NCI-H2227 (cell line): ENCODE measurements at regions not wholly inside any gene's neighbourhood (a gene's known extent, or its start where the extent isn't known, plus 50 kb on each side); places are given as distances from the start of the nearest gene placed in this dataset.

Experiments
- DNase-seq: peaks from one replicate; lab custom pipeline; 2025; ENCODE audit not compliant: unreplicated experiment; lab: John Stamatoyannopoulos, UW

DNA sequence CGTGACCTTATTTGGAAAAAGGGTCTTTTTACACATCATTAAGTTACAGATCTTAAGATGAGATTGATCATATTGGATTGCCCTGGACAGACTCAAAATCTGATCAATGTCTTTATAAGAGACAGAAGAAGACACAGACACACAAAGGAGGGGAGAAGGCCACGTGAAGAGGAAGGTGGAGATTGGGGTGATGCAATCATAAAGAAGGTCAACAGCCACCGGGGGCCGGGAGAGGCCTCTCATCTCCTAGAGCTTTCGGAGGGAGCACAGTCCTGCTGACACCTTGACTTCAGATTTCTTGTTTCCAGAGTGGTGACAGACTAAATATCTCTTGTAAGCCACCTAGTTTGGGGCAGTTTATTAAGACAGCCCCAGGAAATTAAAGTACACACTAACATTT lies 204.6 kb upstream of the CSF3R start:
- no peak for DNase-seq

DNA sequence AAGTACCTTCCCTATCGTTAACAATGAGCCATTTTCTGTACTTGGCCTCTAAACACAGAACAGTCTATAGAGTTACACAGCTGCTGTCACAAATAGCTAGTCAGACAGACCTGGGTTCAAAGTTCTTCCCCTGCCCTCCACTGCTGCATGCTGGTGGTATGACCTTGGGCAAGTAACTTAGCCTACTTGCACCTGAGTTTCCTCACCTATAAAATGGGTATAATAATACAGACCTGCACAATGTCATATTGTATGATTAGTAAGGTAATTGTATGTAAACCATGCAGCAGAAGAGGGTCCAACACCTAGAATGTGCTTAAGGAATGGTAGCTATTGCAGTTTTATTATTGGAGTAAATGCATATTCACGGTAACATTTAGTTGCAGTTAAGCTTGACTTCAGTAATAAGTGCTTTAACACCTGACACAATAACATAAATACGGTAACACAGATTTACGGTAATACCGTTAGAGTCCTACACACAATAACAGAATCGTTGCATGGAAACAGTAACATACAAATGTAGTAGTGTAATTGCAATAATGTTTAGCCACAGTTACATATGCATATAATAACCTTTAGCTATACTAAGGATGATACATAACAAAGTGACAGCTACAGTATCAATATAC lies 193.3 kb upstream of the CSF3R start:
- DNase-seq, result no peak

DNA sequence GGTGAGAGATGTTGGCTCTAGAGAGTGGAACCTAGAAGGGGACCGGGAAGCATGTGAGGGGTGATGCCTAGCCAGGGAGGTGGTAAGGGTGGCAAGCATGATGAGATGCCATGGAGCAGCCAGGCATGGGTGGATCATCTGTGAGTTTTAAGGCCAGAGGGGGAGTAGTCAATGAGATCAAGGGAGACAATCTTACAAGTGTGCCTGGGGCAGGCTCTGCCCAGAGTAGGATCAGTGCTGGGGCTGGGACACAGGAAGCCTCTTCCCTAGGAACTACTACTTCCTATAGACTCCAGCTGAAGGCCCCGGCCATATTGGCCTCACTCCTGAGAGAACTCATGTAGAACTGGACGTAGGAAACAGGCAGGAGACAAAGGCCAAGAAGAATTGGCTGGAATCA lies 192.4 kb upstream of the CSF3R start:
- DNase-seq, result no peak

DNA sequence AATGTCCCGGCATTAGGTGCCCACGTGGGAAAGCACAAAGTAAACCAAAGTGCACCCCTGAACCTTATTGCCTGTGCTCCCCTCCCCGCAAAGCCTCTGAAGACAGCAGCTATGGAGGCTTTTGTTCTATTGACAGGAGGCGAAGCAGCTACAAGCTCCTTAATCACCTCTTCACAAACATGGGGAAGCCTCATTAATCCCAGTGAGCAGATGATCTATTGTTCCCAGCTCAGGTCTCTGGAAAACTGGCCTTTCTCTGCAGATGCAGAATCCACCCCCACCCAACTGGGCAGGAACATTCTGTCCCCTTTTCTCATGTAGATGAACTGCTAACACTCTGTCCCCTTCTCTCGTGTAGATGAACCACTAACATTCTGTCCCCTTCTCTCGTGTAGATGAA lies 190.5 kb upstream of the CSF3R start:
- DNase-seq, result peak; percentile 18

DNA sequence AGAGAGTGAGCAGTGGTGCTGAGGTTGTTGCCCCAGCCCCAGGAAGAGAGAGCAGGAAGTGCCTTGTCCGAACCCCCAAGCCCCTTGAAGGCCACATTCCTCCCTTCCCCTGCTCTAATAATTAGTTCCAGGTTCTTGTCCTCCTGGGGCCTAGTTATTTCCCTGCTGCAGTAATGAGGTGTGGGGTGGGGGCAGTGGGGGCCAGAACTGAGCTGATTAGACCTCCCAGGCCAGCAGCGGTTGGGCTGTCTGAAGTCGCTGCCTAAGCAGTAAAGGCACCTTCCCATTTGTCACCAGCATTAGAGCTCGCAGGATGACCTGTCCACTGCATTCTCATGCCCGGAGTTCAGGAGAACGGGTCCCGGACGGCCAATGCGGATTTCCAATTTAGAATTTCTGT lies 186.5 kb upstream of the CSF3R start:
- DNase-seq, result no peak

DNA sequence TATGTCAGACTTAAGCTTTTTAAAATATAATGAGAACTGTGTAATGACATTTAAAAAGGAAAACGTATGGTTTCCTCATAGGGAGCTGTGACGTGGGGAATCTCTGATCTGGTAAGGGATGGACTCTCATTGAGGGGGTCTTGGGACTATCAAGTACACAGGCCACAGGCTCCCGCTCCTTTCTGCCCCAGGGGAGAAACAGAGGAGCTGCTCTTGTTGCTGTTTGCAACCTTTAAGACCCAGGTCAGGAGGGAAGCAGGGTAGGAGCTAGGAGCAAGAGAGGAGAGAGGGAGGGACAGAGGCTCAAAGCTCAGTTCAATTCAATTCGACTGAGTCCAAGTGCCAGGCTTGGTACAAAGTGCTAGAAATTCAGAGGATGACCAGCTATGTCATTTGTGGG lies 185.1 kb upstream of the CSF3R start:
- DNase-seq, result no peak

DNA sequence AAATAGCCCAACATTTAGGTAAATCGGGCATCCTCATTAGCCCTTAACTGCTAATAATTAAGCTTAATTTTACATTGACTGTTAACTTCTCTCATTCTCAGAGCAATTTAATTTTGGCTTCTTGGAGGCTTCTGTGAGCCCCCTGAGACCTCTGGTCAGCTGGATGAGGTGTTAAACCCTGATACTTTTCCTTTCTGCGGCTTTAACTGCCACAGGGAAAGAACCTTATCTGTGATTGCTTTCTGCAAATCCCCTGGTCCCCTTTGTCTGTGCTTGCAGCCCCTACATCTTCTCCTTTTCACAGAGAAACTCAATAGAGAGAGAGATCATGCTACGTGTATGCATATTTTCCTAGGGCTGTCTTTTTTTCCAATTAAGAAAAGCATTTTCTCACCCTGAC lies 184.5 kb upstream of the CSF3R start:
- no peak for DNase-seq

DNA sequence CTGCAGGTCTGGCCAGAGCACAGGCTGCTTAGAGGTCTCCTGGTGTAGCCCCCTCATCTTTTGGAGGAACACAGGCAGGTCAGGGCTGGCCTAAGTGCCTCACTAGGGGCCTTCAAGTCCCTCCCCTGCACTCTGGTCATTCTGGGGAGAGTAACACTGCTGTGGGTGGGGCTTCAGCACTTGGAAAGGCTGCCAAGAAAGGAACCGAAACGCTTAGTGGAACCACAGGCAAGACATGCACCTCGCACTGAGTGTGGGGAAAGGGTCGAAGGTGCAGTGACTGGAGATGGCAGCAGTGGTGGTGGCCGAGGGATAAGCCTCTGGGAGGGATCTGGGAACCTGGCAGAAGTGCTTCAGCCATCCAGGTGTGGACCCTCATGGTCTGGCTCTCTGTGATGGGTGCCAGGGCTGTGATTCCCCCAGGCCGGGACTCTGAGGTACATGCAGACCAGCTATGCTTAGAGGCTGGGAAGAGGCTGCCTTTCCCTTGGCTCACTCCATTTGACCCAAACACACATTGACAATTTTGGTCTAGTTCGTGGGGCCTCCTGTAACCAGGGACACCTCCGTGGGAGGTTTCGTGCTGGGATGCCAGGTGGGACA lies 182.9 kb upstream of the CSF3R start:
- DNase-seq, result no peak

DNA sequence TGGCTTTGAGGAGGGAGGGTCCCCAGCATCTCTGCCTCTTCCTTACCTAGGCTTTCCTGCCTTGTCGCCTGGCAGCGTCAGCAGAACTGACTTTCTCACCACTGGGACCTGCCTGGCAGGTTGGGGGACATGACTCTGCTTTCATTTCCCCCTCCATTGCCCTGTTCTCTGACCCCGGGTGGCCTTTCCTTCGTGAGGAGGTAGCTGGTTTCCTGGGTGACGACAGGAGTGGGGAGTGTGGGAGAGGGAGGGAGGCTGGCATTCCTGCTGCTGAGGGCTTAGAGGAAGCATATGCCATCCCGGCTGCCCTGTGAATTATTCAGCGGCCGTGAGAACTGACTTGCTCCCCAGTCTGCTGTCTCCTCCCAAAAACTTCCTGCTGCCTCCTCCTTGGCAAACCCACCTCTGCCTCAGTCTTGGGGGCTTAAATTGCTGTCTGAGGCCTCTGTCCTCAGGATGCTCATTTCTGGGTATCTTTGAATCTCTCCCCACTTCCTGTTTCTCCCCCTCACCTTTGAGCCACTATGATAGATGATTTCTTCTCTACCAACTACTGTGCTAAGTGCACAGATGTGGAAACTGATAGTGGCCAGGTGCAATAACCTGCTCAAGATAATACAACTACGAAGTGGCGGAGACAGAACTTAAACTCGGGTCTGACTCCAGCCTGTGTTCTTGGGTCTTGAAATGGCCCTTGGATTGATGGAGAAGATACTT lies 182.0 kb upstream of the CSF3R start:
- no peak for DNase-seq

DNA sequence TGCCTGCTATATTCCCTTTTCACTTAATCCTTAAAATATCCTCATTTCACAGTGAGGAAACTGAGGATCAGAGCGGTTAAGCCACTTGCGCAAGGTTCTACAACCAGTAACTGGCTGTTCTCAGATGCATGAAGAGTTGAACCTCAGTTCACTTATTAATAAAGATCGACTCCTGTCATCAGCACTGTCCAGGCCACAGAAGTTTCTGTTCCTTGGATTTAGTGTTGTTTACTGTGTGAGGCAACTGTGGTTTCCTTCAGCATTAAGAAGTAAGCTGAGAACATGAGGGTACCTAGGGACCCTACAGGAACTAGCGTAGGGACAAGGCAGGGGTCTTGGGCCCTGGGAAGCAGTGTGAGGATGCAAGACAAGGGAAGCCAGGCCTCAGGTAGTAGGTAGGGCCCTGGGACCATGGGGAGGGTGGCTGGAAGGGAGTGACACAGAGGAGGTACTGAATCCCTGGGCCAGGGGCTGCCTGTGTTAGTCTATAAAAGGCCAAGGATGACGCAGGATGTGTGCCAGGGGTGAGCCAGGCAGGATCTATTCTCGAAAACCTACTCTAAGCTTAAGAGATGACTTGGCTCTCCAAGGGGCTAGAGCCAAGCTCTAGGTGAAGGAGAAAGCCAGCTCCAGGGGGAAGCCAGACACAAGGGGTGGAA lies 181.2 kb upstream of the CSF3R start:
- DNase-seq, result no peak

DNA sequence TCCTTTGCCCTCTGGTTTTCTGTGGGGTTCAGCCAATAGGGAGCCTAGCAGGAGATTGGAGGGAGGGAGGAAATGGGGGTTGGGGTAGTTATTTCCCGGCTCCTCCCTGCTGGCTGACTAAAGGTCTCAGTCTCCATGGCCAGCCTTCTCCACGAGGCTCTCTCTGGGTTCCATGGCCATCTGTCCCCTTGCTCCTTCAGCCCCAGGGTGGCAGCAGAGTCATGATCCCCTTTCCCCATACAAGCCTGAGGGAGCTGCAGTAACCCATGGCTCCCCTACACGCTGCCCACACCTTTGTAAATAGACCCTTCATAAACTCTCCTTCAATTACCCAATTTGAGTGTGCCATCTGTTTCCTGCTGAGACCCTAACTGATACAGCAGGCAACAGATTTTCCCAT lies 176.1 kb upstream of the CSF3R start:
- no peak for DNase-seq

DNA sequence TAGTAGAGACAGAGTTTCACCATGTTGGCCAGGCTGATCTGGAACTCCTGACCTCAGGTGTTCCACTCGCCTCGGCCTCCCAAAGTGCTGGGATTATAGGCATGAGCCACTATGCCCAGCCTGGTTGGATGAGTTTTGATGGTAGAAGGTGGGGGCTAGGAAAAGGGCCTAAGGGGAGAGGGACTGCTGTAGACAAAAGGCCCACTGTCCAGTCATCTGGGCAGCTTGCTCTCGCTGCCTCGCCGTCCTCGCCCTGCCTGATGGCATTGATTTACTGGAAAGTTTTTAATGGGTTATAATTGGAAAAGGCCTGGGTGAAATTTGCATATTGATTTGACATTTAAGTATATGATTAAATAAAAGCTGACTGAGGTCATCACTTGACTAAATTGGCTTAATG lies 175.1 kb upstream of the CSF3R start:
- DNase-seq, result no peak

DNA sequence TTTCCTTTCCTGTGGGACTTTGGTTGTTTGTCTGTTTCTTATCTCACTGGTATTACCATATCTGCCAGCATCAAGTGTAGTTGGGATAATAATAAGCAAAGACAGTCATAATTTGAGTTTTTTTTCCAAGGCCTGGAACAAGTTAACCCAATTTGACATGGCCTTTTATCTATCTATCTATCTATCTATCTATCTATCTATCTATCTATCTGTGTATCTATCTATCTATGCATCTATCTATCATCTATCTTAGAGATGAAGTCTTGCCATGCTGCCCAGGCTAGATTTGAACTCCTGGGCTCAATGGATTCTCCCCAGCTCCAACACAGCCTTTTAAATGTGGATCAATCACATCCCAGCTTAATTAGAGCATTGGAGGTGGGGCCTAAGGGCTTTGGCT lies 174.1 kb upstream of the CSF3R start:
- no peak for DNase-seq

DNA sequence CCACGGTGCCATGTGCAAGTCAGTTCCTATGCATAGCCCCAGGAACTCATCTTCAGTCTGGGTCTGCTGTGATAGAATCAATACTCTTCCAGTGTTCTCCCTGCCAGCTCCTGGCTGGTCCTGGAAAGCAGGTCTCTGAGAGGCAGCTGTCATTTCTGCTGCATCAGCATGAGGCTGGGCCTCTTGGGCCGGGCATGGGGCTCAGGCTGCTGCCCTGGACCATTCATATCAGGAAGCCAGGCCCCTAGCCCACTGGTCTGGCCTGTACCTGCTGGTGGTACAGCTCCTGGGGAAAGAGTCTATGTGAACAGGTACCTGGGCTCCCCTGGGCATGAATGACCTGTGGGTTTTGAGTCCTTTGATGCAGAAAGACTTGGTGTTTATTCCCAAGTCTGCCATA lies 173.6 kb upstream of the CSF3R start:
- DNase-seq, result no peak

DNA sequence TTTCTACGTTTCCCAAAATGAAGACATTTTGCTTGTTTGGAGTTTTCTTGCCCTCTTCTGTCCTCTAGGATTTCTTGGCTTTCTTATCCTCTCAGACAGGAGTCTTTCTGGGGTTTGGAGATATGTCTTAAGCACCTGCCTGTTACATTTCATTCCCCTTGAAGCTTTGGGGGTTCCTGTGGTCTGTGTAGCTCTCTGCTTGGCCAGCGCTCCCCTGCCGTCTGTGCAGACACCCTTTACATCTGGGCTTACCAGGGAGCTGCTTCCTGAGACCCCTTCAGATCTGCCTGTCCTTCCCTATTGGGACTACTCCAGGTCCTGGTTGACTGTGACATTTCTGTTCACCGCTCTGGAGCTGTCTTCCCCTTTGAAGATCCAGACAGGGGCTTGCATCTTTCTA lies 171.9 kb upstream of the CSF3R start:
- DNase-seq, result no peak

DNA sequence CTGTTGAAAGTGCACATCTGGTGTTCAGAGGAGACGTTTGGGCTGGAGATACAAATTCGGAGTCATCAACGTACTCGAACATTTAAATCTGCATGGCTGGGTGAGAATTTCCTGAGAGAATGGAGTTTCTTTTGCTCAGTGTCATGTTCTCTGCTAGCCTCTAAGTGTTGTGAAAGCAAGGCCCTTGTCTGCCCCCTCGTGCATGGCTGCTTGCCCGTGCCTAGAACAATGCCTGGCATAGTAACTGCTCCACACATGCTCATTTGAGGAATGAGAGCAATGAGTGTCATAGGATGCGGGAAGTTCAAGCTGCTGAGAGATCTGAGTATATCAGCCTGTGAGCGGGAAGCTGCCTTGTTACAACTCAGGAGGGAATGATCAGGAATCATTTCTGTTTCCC lies 171.1 kb upstream of the CSF3R start:
- DNase-seq, result no peak

DNA sequence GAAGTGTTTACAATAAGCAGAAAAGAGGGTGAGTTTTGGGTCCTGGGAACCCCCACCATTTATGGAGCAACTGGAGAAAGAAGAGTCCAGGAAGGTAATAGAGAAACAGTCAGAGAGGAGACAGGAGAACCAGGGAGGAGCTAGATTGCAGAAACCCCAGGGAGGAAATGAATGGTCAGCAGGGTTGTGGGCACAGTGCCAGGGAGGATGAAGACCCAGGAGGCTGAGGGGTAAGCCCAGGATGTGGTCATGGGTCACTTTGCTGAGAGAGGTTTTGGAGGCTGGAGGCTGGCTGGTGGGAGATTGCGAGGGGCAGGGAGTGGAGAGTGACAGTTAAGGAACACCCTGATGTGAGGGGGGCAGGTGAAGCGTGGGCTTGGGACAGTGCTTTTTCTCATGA lies 169.9 kb upstream of the CSF3R start:
- DNase-seq, result no peak

DNA sequence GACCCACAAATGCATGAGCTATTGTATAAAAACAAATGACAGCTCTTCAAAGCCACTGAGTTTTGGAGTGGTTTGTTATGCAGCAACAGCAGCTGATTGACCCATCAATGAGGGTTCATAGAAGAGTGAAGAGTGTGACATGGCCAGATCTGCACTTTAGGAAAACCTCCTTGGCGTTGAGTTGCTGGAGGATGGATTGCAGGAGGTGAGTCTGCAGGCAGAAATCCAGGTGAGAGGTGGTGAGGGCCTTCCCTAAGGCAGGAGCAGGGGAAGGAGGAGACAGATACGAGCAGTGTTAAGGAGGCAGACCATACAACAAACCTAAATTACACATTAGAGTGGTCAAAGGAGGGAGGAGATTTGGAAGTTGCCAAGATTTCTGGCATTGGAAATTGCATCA lies 169.3 kb upstream of the CSF3R start:
- DNase-seq, result no peak

DNA sequence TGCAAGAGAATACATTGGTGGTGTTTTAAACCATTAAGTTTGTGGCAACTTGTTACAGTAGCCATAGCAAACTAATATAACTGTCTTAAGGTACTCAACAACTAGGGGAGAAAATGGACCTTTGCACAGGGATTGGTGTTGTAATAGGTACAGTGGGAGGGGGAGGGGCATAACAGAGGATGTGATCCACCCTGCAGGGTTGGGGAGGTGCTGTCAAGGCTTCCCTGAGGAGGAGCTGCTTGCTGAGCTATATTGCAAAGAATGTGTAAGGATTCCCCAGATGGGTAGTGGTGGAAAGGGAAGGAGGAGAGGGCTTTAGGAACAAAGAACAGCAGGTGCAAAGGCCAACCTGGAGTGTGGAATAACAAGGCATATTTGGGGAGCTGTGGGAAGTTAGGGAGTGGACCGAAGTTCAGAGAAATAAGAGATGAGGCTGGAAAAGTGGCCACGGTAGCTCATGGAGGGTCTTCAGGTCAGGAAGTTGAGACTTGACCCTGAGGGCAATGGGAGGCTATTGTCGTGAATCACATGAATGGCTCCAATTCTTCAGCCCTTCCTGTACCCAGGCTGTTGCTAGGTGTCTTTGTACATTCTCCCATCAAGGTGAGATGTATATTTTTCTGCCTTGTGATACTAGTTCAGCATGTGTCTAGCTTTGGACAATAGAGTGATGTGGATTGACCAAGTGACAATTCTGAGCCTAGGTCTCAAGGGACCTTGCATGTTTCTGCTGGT lies 168.6 kb upstream of the CSF3R start:
- DNase-seq, result no peak

DNA sequence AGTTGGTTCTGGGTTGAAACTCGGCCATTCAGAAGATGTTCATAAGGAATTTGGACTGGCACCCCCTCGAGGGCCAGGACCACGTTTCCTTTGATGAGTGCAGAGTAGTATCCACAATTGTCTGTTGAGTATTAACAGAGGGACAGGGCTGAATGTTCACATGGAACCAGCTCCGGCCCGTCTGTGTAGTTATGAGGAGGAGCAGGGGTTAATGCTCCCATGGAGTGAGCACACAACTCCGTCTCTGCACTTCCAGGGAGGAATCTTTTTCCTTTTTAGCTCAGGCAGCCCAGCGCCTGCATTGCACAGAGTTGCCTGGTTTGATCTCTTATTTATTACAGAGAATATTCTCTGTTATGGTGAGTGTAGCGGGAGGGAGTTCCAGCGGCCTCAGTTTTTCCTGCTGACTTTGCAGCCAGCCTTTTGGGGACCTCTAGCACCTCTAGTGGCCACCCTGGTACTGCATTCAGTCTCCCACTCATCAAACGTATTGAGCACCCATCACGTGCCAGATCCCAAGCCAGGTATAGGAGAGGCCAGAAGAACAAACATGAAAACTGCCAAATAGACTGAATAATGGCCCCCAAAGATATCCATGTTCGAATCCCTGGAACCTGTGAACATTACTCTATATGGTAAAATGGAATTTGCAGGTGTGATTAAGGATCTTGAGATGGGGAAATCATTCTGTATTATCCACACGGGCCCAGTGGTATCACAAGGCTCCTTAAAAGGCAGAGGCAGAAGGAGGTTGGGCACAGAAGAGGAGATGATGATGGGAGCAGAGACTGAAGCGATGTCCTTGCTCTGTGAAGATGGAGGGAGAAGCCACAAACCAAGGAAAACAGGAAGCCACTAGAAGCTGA lies 167.7 kb upstream of the CSF3R start:
- DNase-seq, result peak; percentile 51

DNA sequence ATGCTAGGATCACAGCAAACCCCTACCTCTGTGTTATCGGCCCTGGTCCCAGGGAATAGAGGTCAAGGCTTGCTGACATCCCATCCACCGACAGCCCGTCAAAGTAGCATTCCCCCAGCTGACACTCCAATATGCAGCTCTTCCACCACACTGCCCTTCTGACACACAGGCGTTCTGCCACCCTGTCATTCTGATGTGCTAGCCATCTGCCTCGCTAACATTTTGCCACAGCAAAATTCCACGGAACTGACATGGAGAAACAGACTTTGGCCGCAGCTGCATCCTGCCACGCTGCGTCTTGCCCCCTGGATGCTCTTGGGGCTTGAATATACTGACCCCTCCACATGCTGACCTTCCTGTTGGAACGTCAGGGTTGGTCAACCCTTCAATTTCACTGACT lies 163.2 kb upstream of the CSF3R start:
- DNase-seq, result no peak
